Thyroid gland (tissue), 4 donors: ENCODE measurements at regions not wholly inside any gene's neighbourhood (a gene's known extent, or its start where the extent isn't known, plus 50 kb on each side); places are given as distances from the start of the nearest gene placed in this dataset.

Experiments
- DNase-seq, 2 donors: peaks; one replicate each; pipeline ENCODE4 v3.0.0-alpha.2; 2019
- H3K27ac ChIP-seq, 3 donors: fragments of 200-600 bp; sonication (generic); 1 replicate in 2 of 3; 2 replicates in 1 of 3; pipeline ENCODE4 v1.5.1; 2016 to 2019; ENCODE audit warnings: mild to moderate bottlenecking in 1 of 3, moderate library complexity in 1 of 3
- H3K27me3 ChIP-seq: fragments of 200-600 bp; sonication (generic); one replicate; pipeline ENCODE4 v1.5.1; 2019
- H3K36me3 ChIP-seq, 2 donors: fragments of 200-600 bp; sonication (generic); one replicate each; pipeline ENCODE4 v1.5.1; 2016 to 2019
- H3K4me1 ChIP-seq, 2 donors: fragments of 200-600 bp; sonication (generic); one replicate each; pipeline ENCODE4 v1.5.1; 2017 to 2019
- H3K4me3 ChIP-seq, 3 donors: fragments of 200-600 bp; sonication (generic); replicated peaks in 1 of 3; 1 replicate in 2 of 3; 2 replicates in 1 of 3; pipeline ENCODE4 v1.5.1; 2016; ENCODE audit warnings: mild to moderate bottlenecking in 1 of 3
- H3K9me3 ChIP-seq: fragments of 200-600 bp; sonication (generic); one replicate; pipeline ENCODE4 v1.5.1; 2017
- CTCF ChIP-seq, 6 experiments: fragments of 200-600 bp in 3 of 6; fragments of 450-650 bp in 3 of 6; sonication (generic) in 3 of 6; IDR thresholded peaks; one replicate each; pipeline ENCODE4 v1.5.1; 2016 to 2019; ENCODE audit warnings: antibody characterized with exemption in 6 of 6, mild to moderate bottlenecking in 2 of 6, inconsistent platforms in 1 of 6, moderate library complexity in 1 of 6
- POLR2A ChIP-seq, 2 donors: fragments of 450-650 bp; IDR thresholded peaks; one replicate each; pipeline ENCODE4 v1.6.1; 2017; ENCODE audit warnings: antibody characterized with exemption in 2 of 2, mild to moderate bottlenecking in 2 of 2, moderate library complexity in 1 of 2
- WGBS, 2 donors: methylation state at CpG; one replicate each; pipeline ENCODE4 v1.1.5; 2017; 5-methylcytosine and 5-hydroxymethylcytosine counted together
- intact Hi-C: fragments of 100-400 bp; cut with DNase I; formaldehyde crosslinking; loops from one replicate; pipeline ENCODE4 v1.15.1; 2023

- H3K27ac ChIP-seq: no peak overlapping the region
- H3K9me3 ChIP-seq: no peaks in the 10 kb centered on the region
- no peak overlapping the region for H3K4me3 ChIP-seq
- intact Hi-C loops: no loop called here
- DNase-seq: no peak
- 75 to 83% methylated on average over 2 of the region's 2 CpGs for WGBS, 2 donors
- TF ChIP-seq CTCF (IDR thresholded peaks at IDR 0.05) (no peak), POLR2A (IDR thresholded peaks at IDR 0.05) (no peak)
- no peaks in the 10 kb centered on the region for H3K36me3 ChIP-seq
- H3K4me1 ChIP-seq: no peaks in the 10 kb centered on the region
- no peaks in the 10 kb centered on the region for H3K27me3 ChIP-seq
Measured at GRCh38 chr6:53446151-53446550, 97.4 kb upstream of the ELOVL5 start.

DNA sequence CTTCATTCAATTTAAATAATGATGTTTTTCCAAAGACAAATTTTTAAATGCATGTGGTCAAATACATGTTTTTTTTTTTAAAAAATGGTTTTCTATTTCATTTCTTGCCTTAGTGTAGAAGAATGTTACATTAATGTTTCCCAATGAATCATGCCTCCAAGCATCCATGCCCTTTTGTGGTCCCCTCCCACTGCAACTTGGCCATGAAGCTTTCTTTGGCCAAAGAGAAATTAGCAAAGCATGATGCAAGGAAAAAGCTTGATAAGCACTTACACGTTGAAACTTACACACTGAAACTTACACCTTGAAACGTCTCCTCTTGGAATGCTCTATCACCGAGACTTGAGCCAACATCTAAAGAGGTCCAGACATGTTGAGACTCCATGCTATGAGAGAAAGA, 93.0 kb upstream of the ELOVL5 start:
- Histone ChIP-seq H3K27ac (no peak overlapping the region), H3K27me3 (no peaks in the 10 kb centered on the region), H3K9me3 (no peaks in the 10 kb centered on the region), H3K36me3 (no peaks in the 10 kb centered on the region), H3K4me3 (no peak overlapping the region), H3K4me1 (no peaks in the 10 kb centered on the region)
- no peak for DNase-seq
- intact Hi-C loops: no loop called here
- 79 to 81% methylated on average over 3 of the region's 3 CpGs for WGBS, 2 donors
- TF ChIP-seq CTCF (IDR thresholded peaks at IDR 0.05) (no peak), POLR2A (IDR thresholded peaks at IDR 0.05) (no peak)

- H3K4me3 ChIP-seq: no peak overlapping the region
- H3K4me1 ChIP-seq: no peaks in the 10 kb centered on the region
- TF ChIP-seq CTCF (IDR thresholded peaks at IDR 0.05): no peak
- no peak for TF ChIP-seq POLR2A (IDR thresholded peaks at IDR 0.05)
- H3K9me3 ChIP-seq: no peaks in the 10 kb centered on the region
- intact Hi-C loops: no loop called here
- no peaks in the 10 kb centered on the region for H3K27me3 ChIP-seq
- H3K36me3 ChIP-seq: no peaks in the 10 kb centered on the region
- no peak overlapping the region for H3K27ac ChIP-seq
- 52 to 84% methylated on average over 1 of the region's 1 CpG for WGBS, 2 donors
- no peak for DNase-seq
Measured at GRCh38 chr6:53441035-53441493, 92.3 kb upstream of the ELOVL5 start.

- 60 to 71% methylated on average over 3 of the region's 3 CpGs for WGBS, 2 donors
- no peak for DNase-seq
- Histone ChIP-seq H3K4me1 (no peaks in the 10 kb centered on the region), H3K4me3 (no peak overlapping the region), H3K9me3 (no peaks in the 10 kb centered on the region), H3K36me3 (no peaks in the 10 kb centered on the region), H3K27ac (no peak overlapping the region), H3K27me3 (no peaks in the 10 kb centered on the region)
- TF ChIP-seq POLR2A (IDR thresholded peaks at IDR 0.05): no peak
- TF ChIP-seq CTCF (IDR thresholded peaks at IDR 0.05): no peak
- intact Hi-C loops: no loop called here
Measured at GRCh38 chr6:53440336-53440945, 91.7 kb upstream of the ELOVL5 start.

DNA sequence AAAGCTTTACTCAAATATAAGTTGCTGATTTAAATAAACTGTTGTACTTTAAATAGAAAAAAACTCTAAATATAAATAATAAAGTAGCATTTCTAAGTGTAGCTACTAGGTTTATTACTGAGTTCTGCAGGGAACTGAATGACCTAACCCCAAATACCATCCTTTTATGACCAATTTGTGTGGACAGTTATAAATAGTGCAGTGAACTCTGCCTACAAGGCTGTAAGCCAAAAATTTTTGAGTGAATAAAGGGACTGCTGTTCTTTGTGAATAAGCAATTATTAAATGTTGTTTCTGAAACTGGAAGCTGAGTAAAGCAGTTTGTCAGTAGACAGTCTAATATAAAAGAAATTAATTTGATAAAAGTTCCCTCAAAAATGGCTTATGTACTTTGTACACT, 90.8 kb upstream of the ELOVL5 start:
- Histone ChIP-seq H3K9me3 (no peaks in the 10 kb centered on the region), H3K4me3 (no peak overlapping the region), H3K36me3 (no peaks in the 10 kb centered on the region), H3K4me1 (no peaks in the 10 kb centered on the region), H3K27ac (no peak overlapping the region), H3K27me3 (no peaks in the 10 kb centered on the region)
- TF ChIP-seq CTCF (IDR thresholded peaks at IDR 0.05): no peak
- no peak for TF ChIP-seq POLR2A (IDR thresholded peaks at IDR 0.05)
- intact Hi-C loops: loop anchor here (5.0 kb wide), 1 partner anchor 43 kb away; no protein-coding TSS in a partner anchor
- no peak for DNase-seq
